HepG2 (cell line): ENCODE measurements at regions not wholly inside any gene's neighbourhood (a gene's known extent, or its start where the extent isn't known, plus 50 kb on each side); places are given as distances from the start of the nearest gene placed in this dataset.

Experiments used
- CEBPB ChIP-seq: IDR thresholded peaks from 2 replicates; pipeline ENCODE4 v1.6.1; 2011; ENCODE audit warnings: low read depth, low read length, improper control_type of control experiment, borderline replicate concordance
- CTCF ChIP-seq: sonication (generic); formaldehyde crosslinking; IDR thresholded peaks from 2 replicates; pipeline ENCODE4 v1.5.0; 2020; ENCODE audit warnings: mild to moderate bottlenecking, missing genetic modification reagents, moderate library complexity
- DNMT1 ChIP-seq: sonication (generic); formaldehyde crosslinking; IDR thresholded peaks from 2 replicates; pipeline ENCODE4 v1.5.1; 2020; ENCODE audit warnings: mild to moderate bottlenecking, missing genetic modification reagents
- MED1 ChIP-seq: sonication (generic); formaldehyde crosslinking; IDR thresholded peaks from 2 replicates; pipeline ENCODE4 v1.4.0; 2020; ENCODE audit warnings: missing genetic modification reagents
- RBM39 ChIP-seq: fragments of 200-400 bp; formaldehyde crosslinking; IDR thresholded peaks from one replicate; pipeline ENCODE4 v1.6.1; 2018; ENCODE audit warnings: antibody characterized with exemption, mild to moderate bottlenecking, low read depth, low read length; ENCODE audit not compliant: poor library complexity, severe bottlenecking
- SETDB1 ChIP-seq: sonication (generic); formaldehyde crosslinking; IDR thresholded peaks from 2 replicates; pipeline ENCODE4 v1.5.1; 2020; ENCODE audit warnings: missing genetic modification reagents, mild to moderate bottlenecking, borderline replicate concordance
- TARDBP ChIP-seq: sonication (generic); formaldehyde crosslinking; IDR thresholded peaks from 2 replicates; pipeline ENCODE4 v1.8.0; 2022; ENCODE audit warnings: mild to moderate bottlenecking, missing genetic modification reagents
- ZNF264 ChIP-seq: sonication (generic); formaldehyde crosslinking; IDR thresholded peaks from 2 replicates; pipeline ENCODE4 v1.4.0; 2020; ENCODE audit warnings: missing genetic modification reagents
- ZNF282 ChIP-seq: fragments of 450-650 bp; IDR thresholded peaks from 2 replicates; pipeline ENCODE4 v1.6.1; 2018; ENCODE audit not compliant: partially characterized antibody
- ZNF781 ChIP-seq: sonication (generic); formaldehyde crosslinking; IDR thresholded peaks from 2 replicates; pipeline ENCODE4 v1.5.1; 2020; ENCODE audit warnings: borderline replicate concordance, mild to moderate bottlenecking, missing genetic modification reagents; ENCODE audit errors: not compliant biosample characterization
- ZNF841 ChIP-seq: sonication (generic); formaldehyde crosslinking; IDR thresholded peaks from 2 replicates; pipeline ENCODE4 v1.8.1; 2023; ENCODE audit warnings: missing genetic modification reagents, borderline replicate concordance

GRCh38 chr1:196043268-196043667 is 565.0 kb downstream of the KCNT2 start:
- TF ChIP-seq ZNF841 (CRISPR knock-in tag) (no peak), ZNF282 (no peak), CEBPB (no peak), MED1 (CRISPR knock-in tag) (no peak), TARDBP (CRISPR knock-in tag) (no peak), ZNF264 (CRISPR knock-in tag) (no peak), DNMT1 (CRISPR knock-in tag) (no peak), SETDB1 (no peak), CTCF (no peak), ZNF781 (CRISPR knock-in tag) (no peak), RBM39 (no peak)
